ENCODE measurements at regions not wholly inside any gene's neighbourhood (a gene's known extent, or its start where the extent isn't known, plus 50 kb on each side); places are given as distances from the start of the nearest gene placed in this dataset.
"Not testable (repeated sequence)": the region's sequence is repeated elsewhere in the genome, so short reads cannot be mapped to it uniquely, and the experiment has no call there.

DNA sequence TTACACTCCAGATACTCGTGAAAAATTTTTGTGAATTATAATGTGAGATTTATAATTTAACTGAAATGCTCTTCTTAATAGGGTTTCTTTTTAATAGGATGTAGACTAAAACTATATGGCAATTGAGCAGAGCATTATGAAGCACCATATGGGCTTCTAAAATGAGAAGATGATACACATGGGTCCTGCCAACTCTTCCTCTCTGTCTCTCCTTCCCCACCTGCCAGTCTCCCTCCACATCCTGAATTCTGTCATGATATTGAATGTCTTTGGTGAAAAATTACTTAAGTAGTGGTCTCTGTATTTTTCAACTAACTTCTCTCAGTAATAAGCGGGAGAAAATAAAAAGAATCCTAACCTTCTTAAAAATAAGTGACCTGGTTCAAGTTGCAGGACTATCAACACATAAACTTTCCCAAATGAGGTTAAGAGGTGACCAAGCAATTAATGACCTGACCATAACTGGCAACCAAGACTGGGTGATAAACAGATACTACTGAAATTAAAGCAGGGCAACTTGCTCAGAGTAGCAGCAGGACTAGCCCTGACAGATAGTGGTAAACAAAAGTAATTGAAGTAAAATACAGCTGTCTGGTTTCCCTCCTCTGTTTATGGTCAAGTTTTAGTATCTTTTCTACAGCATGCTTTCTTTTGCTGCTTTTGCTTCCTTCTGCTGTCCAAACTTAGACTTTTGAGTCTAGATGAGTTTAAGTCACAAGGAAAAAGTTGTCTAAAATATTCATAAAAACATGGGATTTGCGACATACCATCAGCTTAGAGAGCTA, 117.1 kb upstream of the PDE1A start:
- DNase-seq (ENCODE audit: low spot score in 2 of 2): no peak
- no peak overlapping the region for H3K4me3 ChIP-seq
- H3K27me3 ChIP-seq: no peaks in the 10 kb centered on the region
- no peaks in the 10 kb centered on the region for H3K9me3 ChIP-seq
- intact Hi-C loops (cut with DNase I): no loop called here
- H3K36me3 ChIP-seq: no peaks in the 10 kb centered on the region
- no peak overlapping the region for H3K27ac ChIP-seq
- TF ChIP-seq CTCF (IDR thresholded peaks at IDR 0.05): no peak
- H3K4me1 ChIP-seq: peaks cover 0 to 2% of the 10 kb centered on the region in 2 donors

DNA sequence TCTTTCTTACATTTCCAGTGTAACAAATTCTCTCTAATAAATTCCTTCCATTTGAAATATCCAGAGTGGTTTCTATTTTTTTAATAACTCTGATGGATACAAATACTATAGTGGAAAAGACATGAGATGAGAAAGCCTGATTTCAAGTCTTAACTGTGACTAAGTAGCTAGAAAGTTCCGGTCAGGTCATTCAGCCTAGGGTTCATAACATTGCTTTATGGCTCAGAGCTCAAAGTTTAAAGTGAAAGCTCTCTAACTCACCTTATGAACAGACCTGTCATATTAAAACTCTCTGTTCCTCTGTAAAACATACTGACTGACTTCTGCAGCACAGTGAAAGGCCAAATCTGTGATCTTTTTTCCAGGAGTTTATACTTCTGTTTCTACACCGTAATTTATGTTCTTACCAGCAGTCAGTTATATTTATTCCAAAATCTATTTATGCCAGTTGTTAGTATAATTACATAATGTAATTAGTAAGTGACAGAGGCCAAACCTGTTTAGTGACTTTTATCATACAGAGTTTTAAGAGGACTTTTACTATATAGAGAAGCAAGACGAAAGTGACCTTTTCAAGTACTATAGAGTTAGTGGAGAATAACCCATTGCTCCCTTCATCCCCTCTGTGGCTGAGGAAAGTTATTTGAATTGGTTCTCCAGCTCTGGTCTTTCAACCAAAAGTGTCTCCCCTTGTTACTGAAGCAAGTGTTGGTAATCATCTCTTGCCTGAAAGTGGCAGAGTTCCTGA, 118.8 kb upstream of the PDE1A start:
- H3K9me3 ChIP-seq: no peaks in the 10 kb centered on the region
- TF ChIP-seq CTCF (IDR thresholded peaks at IDR 0.05): no peak
- H3K27ac ChIP-seq: no peak overlapping the region
- H3K4me1 ChIP-seq: peaks cover 0 to 6% of the 10 kb centered on the region in 2 donors
- no peak overlapping the region for H3K4me3 ChIP-seq
- intact Hi-C loops (cut with DNase I): no loop called here
- H3K27me3 ChIP-seq: no peaks in the 10 kb centered on the region
- no peaks in the 10 kb centered on the region for H3K36me3 ChIP-seq
- no peak for DNase-seq (ENCODE audit: low spot score in 2 of 2)

DNA sequence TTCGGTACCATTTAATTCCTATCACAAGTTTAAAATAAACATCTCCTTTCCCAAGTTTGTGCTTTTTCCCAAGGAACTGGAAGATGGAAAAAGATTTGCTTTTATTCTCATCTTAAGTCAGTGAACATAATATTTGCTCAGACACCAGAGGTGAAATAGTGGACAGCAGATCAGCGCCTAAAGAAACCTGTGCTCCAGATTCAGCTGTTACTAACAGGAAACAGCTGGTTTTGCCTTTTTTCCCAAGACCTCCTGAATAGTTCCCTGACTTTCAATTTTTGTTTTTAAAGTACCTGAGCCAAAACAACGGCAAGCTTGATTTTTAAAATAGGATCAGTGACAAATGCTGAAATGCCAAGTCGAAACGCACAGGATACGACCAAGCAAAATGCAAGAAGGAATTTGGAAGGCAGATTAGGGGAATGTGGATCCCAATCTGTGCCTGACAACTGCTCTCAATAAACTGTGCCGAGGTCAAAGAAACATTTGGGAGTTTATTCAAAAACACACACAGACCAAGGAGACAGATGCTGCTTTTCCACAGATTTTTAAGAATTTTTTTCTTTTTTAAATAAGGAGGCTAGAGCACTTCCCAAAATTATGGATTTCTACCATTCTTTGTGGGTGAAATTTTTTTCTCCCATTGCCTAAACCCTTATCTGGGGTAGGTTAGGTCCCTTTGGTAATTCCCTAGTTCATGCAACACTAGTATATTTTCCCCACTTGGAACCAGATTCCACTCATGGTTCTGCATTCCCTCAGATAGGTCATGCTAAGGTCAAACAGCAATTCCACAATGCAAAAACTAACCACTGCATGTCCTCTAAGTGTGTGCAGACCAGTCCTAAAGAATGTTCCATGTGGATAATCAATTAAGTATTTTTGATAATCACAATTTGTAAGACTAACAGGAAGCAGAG, 121.5 kb upstream of the PDE1A start:
- Histone ChIP-seq H3K9me3 (no peaks in the 10 kb centered on the region), H3K4me3 (peak overlapping the region in 1 of 2 donors; percentile 26), H3K27me3 (no peaks in the 10 kb centered on the region), H3K4me1 (peaks cover 0 to 7% of the 10 kb centered on the region in 2 donors), H3K36me3 (no peaks in the 10 kb centered on the region), H3K27ac (peak overlapping the region; percentile 19 to 45)
- intact Hi-C loops (cut with DNase I): no loop called here
- no peak for DNase-seq (ENCODE audit: low spot score in 2 of 2)
- TF ChIP-seq CTCF (IDR thresholded peaks at IDR 0.05): no peak

DNA sequence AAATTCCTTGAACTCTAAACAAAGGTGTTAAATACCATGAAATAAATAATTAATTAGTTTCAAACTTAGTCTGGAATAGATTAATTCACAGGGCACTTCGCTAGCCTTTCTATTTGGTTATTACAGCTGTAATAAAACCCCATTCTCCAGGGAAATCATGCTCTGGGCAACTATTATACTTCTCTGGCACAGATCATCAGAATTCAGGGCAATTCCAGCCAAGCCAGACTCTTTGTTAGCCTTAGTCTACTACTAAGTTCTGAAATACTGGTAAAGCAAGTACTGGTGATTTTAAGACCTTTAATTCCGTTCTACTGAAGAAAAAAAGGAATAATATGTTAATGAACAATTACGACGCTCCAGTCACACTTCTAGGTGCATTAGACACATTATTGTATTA, 123.4 kb upstream of the PDE1A start:
- no peaks in the 10 kb centered on the region for H3K9me3 ChIP-seq
- peak overlapping the region in 1 of 2 donors; percentile 26 for H3K4me3 ChIP-seq
- no peak overlapping the region for H3K27ac ChIP-seq
- no peak for TF ChIP-seq CTCF (IDR thresholded peaks at IDR 0.05)
- H3K36me3 ChIP-seq: no peaks in the 10 kb centered on the region
- DNase-seq (ENCODE audit: low spot score in 2 of 2): no peak
- H3K4me1 ChIP-seq: peaks cover 0 to 7% of the 10 kb centered on the region in 2 donors
- intact Hi-C loops (cut with DNase I): no loop called here
- H3K27me3 ChIP-seq: no peaks in the 10 kb centered on the region

- intact Hi-C loops (cut with DNase I): not testable (repeated sequence)
Measured at GRCh38 chr2:182552232-182552631, 125.4 kb upstream of the PDE1A start.

DNA sequence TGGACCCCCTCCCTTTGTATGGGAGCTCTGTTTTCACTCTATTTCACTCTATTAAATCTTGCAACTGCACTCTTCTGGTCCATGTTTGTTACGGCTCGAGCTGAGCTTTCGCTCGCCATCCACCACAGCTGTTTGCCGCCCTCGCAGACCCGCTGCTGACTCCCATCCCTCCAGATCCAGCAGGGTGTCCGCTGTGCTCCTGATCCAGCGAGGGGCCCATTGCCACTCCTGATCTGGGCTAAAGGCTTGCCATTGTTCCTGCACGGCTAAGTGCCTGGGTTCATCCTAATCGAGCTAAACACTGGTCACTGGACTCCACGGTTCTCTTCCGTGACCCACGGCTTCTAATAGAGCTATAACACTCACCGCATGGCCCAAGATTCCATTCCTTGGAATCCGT, 125.9 kb upstream of the PDE1A start:
- H3K27me3 ChIP-seq; H3K4me1 ChIP-seq; H3K36me3 ChIP-seq; DNase-seq (ENCODE audit: low spot score in 2 of 2); H3K27ac ChIP-seq; H3K9me3 ChIP-seq; H3K4me3 ChIP-seq; intact Hi-C loops (cut with DNase I): not testable (repeated sequence)

More at GRCh38 chr2:182552232-182552631, 125.4 kb upstream of the PDE1A start:
- H3K4me1 ChIP-seq; DNase-seq (ENCODE audit: low spot score in 2 of 2); H3K27ac ChIP-seq; H3K9me3 ChIP-seq; H3K36me3 ChIP-seq; H3K4me3 ChIP-seq; H3K27me3 ChIP-seq: not testable (repeated sequence)

All from ascending aorta (tissue), 2 donors.